ENCODE measurements at regions not wholly inside any gene's neighbourhood (a gene's known extent, or its start where the extent isn't known, plus 50 kb on each side); places are given as distances from the start of the nearest gene placed in this dataset.

- TF ChIP-seq, protein P1, sequence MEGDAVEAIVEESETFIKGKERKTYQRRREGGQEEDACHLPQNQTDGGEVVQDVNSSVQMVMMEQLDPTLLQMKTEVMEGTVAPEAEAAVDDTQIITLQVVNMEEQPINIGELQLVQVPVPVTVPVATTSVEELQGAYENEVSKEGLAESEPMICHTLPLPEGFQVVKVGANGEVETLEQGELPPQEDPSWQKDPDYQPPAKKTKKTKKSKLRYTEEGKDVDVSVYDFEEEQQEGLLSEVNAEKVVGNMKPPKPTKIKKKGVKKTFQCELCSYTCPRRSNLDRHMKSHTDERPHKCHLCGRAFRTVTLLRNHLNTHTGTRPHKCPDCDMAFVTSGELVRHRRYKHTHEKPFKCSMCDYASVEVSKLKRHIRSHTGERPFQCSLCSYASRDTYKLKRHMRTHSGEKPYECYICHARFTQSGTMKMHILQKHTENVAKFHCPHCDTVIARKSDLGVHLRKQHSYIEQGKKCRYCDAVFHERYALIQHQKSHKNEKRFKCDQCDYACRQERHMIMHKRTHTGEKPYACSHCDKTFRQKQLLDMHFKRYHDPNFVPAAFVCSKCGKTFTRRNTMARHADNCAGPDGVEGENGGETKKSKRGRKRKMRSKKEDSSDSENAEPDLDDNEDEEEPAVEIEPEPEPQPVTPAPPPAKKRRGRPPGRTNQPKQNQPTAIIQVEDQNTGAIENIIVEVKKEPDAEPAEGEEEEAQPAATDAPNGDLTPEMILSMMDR (conservative IDR thresholded peaks at IDR 0.05; ENCODE audit: low read depth, low read length): no peak
- no peak for TF ChIP-seq EZH2 (IDR thresholded peaks at IDR 0.05; ENCODE audit: low read length, unreplicated experiment)
These were observed 138.1 kb upstream of the GRAMD2B start for GRCh38 chr5:126284977-126285696.
